Nucleus accumbens (tissue), 56 donors: ENCODE measurements at regions not wholly inside any gene's neighbourhood (a gene's known extent, or its start where the extent isn't known, plus 50 kb on each side); places are given as distances from the start of the nearest gene placed in this dataset.
"Not testable (repeated sequence)": the region's sequence is repeated elsewhere in the genome, so short reads cannot be mapped to it uniquely, and the experiment has no call there.

Experiments
- DNase-seq, 56 donors: peaks; one replicate each; lab custom pipeline; 2025; lab: John Stamatoyannopoulos, UW

- DNase-seq, result not testable (repeated sequence)
Measured at GRCh38 chr1:90219166-90219871, 224.4 kb downstream of the ZNF326 start.

- DNase-seq, result no peak
Measured at GRCh38 chr1:90210633-90211491, 216.0 kb downstream of the ZNF326 start.

GRCh38 chr1:90208949-90209348 lies 214.0 kb downstream of the ZNF326 start:
- no peak for DNase-seq

- no peak for DNase-seq
Measured at GRCh38 chr1:90206260-90206659, 211.3 kb downstream of the ZNF326 start.

- DNase-seq, result no peak
Measured at GRCh38 chr1:90204780-90205179, 209.9 kb downstream of the ZNF326 start.

- no peak for DNase-seq
Measured at GRCh38 chr1:90204023-90204590, 209.2 kb downstream of the ZNF326 start.

GRCh38 chr1:90201467-90202358 lies 206.8 kb downstream of the ZNF326 start:
- DNase-seq, result no peak

- no peak for DNase-seq
Measured at GRCh38 chr1:90200646-90201205, 205.8 kb downstream of the ZNF326 start.

- DNase-seq, result no peak
Measured at GRCh38 chr1:90198616-90199332, 203.9 kb downstream of the ZNF326 start.

GRCh38 chr1:90193116-90193515 lies 198.2 kb downstream of the ZNF326 start:
- DNase-seq, result no peak

GRCh38 chr1:90192408-90192807 lies 197.5 kb downstream of the ZNF326 start:
- no peak for DNase-seq

GRCh38 chr1:90190523-90190922 lies 195.6 kb downstream of the ZNF326 start:
- no peak for DNase-seq

- no peak for DNase-seq
Measured at GRCh38 chr1:90189889-90190288, 195.0 kb downstream of the ZNF326 start.

GRCh38 chr1:90187323-90187585 lies 192.3 kb downstream of the ZNF326 start:
- DNase-seq, result no peak

- no peak for DNase-seq
Measured at GRCh38 chr1:90186506-90187322, 191.8 kb downstream of the ZNF326 start.

- no peak for DNase-seq
Measured at GRCh38 chr1:90176530-90176929, 181.6 kb downstream of the ZNF326 start.

- no peak for DNase-seq
Measured at GRCh38 chr1:90175490-90176167, 180.7 kb downstream of the ZNF326 start.

GRCh38 chr1:90174246-90174645 lies 179.3 kb downstream of the ZNF326 start:
- no peak for DNase-seq
